ENCODE measurements at regions not wholly inside any gene's neighbourhood (a gene's known extent, or its start where the extent isn't known, plus 50 kb on each side); places are given as distances from the start of the nearest gene placed in this dataset.

GRCh38 chr1:229863651-229864545 lies 203.1 kb upstream of the GALNT2 start:
- TF ChIP-seq CTCF (conservative IDR thresholded peaks at IDR 0.05; ENCODE audit: low read depth, low read length) (no peak), EZH2 (IDR thresholded peaks at IDR 0.05; ENCODE audit: low read length, unreplicated experiment) (no peak), EZH2phosphoT487 (IDR thresholded peaks at IDR 0.05; ENCODE audit: borderline replicate concordance, low read length) (no peak)
